HUES6 (cell line): ENCODE measurements at regions not wholly inside any gene's neighbourhood (a gene's known extent, or its start where the extent isn't known, plus 50 kb on each side); places are given as distances from the start of the nearest gene placed in this dataset.

Experiments
- H3K27ac ChIP-seq: 2 replicates; pipeline ENCODE4 v1.7.0; 2013; ENCODE audit warnings: low read depth, mild to moderate bottlenecking, low read length, inconsistent platforms
- H3K27me3 ChIP-seq: 2 replicates; pipeline ENCODE4 v1.6.1; 2013; ENCODE audit warnings: low read length; ENCODE audit not compliant: control insufficient read depth, insufficient read depth
- H3K36me3 ChIP-seq: 2 replicates; pipeline ENCODE4 v1.6.1; 2013; ENCODE audit warnings: low read length; ENCODE audit not compliant: control insufficient read depth, insufficient read depth
- H3K4me1 ChIP-seq: 2 replicates; pipeline ENCODE4 v1.6.1; 2013; ENCODE audit warnings: low read length; ENCODE audit not compliant: control insufficient read depth, insufficient read depth
- H3K4me3 ChIP-seq: 2 replicates; pipeline ENCODE4 v1.5.1; 2013; ENCODE audit warnings: low read depth, low read length
- H3K9ac ChIP-seq: one replicate; pipeline ENCODE4 v1.6.1; 2013; ENCODE audit warnings: mild to moderate bottlenecking, low read length
- H3K9me3 ChIP-seq: 2 replicates; pipeline ENCODE4 v1.6.1; 2013; ENCODE audit warnings: low read depth, low read length; ENCODE audit not compliant: control insufficient read depth, insufficient read depth

DNA sequence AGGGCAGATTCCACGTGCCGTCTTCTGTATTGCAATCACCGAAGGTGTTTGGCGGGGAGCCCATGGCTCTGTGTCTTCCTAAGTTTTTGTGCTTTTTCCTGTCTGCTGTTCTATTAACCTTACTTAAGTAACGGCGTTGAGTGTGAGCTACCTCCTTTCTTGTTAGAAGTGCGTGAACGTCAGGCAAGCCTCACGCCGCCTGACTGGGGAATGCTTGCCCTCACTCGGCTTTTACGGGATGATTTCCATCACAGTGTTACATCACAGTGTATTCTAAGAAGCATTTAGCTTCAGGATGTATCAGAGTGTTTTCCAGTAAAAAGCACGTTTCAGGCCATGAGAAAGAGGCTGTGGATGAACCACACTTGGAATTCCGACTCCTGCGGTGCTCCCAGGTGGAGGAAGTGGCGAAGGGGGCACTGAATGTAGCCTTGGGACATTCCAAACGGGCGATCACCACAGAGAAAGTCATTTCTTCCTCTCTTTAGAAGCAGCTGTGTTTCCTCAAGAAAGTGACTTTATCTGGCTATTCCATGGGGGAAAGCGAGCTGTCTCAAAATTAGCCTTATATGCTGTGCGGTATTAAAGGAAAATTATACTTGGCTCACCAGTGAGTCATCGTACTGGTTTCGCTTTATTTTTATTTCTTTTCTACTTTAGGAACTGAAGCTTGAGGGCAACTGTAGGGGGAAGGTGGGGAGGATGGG is 290.7 kb downstream of the KLF6 start:
- no peak overlapping the region for H3K9ac ChIP-seq
- no peaks in the 10 kb centered on the region for H3K36me3 ChIP-seq
- no peak overlapping the region for H3K4me3 ChIP-seq

DNA sequence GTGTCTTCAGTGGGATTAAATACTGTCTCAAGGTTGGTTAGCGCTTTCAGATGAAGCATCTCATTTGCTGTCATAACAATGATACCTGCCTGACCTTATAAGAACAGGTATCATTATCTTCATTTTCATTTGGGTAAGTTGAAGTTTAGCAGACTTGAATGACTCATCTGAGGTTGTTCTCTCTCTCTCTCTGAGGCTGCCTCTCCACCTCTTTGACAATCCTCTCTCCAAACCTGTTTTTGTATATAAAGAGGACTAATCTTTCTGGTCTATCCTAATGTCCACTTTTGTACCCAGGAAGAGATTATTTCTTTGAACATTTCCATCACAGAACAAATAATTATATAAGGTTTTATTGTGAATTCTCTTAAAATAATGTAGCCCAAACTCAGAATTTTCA is 291.4 kb downstream of the KLF6 start:
- no peaks in the 10 kb centered on the region for H3K9me3 ChIP-seq
- no peak overlapping the region for H3K4me3 ChIP-seq
- H3K36me3 ChIP-seq: no peaks in the 10 kb centered on the region
- peaks cover 28% of the 10 kb centered on the region for H3K4me1 ChIP-seq
- no peaks in the 10 kb centered on the region for H3K27me3 ChIP-seq
- no peak overlapping the region for H3K9ac ChIP-seq
- H3K27ac ChIP-seq: no peak overlapping the region

More for the DNA sequence above, 290.7 kb downstream of the KLF6 start:
- no peaks in the 10 kb centered on the region for H3K27me3 ChIP-seq
- H3K27ac ChIP-seq: no peak overlapping the region
- H3K9me3 ChIP-seq: no peaks in the 10 kb centered on the region
- H3K4me1 ChIP-seq: peaks cover 28% of the 10 kb centered on the region

DNA sequence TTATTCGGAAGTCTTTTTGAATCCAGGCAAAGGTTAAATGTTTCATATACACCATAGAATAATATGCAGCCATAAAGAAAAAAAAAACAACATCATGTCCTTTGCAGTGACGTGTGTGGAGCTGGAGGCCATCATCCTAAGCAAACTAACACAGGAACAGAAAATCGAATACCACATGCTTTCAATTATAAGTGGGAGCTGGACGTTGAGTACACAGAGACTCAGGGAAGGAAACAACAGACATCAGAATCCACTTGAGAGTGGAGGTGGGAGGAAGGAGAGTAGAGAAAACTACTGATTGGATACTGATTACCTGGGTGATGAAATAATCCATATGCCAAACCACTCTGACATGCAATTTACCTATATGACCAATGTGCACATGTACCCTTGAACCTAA is 293.4 kb downstream of the KLF6 start:
- H3K27me3 ChIP-seq: no peaks in the 10 kb centered on the region

DNA sequence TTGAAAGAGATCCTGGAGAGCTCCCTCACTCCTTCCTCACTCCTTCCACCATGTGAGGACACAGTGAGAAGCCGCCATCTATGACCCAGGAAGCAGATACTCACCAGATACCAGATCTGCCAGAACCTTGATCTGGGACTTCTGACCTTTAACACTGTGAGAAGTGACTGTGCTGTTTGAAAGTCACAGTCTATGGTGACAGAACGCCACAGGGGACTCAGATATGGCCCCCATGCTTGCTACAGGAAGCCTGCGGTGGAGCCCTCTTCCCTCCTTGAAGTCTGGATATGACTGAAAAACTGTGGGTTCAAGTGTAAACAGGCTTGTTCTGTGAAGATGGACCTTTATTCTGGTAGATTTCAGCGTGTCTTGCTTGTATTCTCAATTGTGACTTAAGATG is 297.8 kb downstream of the KLF6 start:
- no peak overlapping the region for H3K4me3 ChIP-seq
- no peaks in the 10 kb centered on the region for H3K9me3 ChIP-seq
- H3K36me3 ChIP-seq: no peaks in the 10 kb centered on the region
- no peak overlapping the region for H3K9ac ChIP-seq
- no peak overlapping the region for H3K27ac ChIP-seq
- no peaks in the 10 kb centered on the region for H3K27me3 ChIP-seq
- peaks cover 18% of the 10 kb centered on the region; the same call in 1 of the 2 replicates for H3K4me1 ChIP-seq

More for the DNA sequence above, 293.4 kb downstream of the KLF6 start:
- no peak overlapping the region for H3K9ac ChIP-seq
- H3K27ac ChIP-seq: no peak overlapping the region
- peaks cover 28% of the 10 kb centered on the region for H3K4me1 ChIP-seq
- H3K36me3 ChIP-seq: no peaks in the 10 kb centered on the region
- H3K9me3 ChIP-seq: no peaks in the 10 kb centered on the region
- H3K4me3 ChIP-seq: no peak overlapping the region

DNA sequence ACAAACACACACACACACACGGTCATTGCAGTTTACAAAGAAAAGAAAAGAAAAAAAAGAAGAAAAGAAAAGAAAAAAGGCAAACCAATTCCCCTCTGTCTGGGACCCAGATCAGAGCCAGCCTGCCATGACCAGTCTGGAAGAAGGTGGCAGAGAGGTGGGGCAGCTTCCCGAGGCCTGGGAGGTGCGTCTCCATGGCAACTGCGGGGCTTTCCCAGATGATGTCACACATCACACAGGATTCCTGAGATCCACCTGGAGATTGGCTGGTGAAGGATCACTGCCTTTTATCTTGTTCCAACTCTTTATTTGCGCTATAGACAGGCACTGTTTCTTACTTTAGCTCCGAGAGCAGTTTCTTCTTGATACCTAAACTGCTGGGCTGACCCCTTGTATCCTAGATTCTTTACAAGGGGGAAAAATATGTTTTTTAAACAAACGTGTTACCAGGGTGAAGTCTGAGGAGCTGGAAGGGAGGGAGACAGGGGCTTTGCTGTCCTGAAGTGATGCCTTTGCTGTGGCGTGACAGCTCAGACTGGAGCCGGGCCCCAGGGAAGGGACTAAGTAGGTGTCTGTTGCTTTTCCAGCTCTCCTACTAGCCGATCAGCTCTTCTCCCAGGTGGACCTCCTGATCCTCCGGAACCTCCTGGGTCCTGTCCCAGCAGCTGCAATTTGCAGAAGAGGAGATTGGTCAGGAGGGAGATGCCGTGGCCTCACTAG is 298.5 kb downstream of the KLF6 start:
- Histone ChIP-seq H3K27me3 (no peaks in the 10 kb centered on the region), H3K9ac (no peak overlapping the region), H3K36me3 (no peaks in the 10 kb centered on the region), H3K4me3 (no peak overlapping the region), H3K27ac (no peak overlapping the region), H3K9me3 (no peaks in the 10 kb centered on the region), H3K4me1 (peaks cover 18% of the 10 kb centered on the region; the same call in 1 of the 2 replicates)

DNA sequence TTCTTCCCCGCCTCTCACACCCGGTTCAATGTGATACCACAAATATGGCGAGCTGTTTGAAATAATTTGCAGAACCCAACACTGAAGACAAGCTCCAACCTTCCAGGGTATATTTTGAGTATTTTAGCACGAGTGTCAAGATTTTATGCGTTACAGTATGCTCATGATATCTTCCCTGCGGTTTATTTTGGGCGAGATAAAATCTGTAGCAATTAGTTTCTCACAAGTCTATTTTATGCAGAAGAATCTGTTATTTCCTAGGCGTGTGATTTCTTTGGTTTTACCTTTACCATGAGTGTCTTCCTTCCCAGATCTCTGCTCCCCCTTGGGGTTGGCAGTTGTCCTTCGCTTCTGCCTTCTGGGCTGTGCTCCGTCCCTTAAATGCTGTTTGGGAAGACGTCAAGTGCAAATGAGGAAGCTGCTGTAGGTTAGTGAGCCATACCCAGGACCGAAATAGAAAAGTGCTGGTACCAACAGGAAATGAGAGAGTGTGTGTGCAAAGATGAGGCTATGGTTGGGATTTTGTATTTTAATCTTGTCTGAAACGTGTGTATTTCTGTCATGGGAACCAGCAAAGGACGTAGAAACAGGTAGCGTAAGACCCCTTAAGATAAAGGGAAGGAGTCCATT is 299.8 kb downstream of the KLF6 start:
- Histone ChIP-seq H3K36me3 (no peaks in the 10 kb centered on the region), H3K4me1 (peaks cover 18% of the 10 kb centered on the region; the same call in 1 of the 2 replicates), H3K9me3 (no peaks in the 10 kb centered on the region), H3K4me3 (no peak overlapping the region), H3K27ac (no peak overlapping the region), H3K9ac (no peak overlapping the region), H3K27me3 (no peaks in the 10 kb centered on the region)

DNA sequence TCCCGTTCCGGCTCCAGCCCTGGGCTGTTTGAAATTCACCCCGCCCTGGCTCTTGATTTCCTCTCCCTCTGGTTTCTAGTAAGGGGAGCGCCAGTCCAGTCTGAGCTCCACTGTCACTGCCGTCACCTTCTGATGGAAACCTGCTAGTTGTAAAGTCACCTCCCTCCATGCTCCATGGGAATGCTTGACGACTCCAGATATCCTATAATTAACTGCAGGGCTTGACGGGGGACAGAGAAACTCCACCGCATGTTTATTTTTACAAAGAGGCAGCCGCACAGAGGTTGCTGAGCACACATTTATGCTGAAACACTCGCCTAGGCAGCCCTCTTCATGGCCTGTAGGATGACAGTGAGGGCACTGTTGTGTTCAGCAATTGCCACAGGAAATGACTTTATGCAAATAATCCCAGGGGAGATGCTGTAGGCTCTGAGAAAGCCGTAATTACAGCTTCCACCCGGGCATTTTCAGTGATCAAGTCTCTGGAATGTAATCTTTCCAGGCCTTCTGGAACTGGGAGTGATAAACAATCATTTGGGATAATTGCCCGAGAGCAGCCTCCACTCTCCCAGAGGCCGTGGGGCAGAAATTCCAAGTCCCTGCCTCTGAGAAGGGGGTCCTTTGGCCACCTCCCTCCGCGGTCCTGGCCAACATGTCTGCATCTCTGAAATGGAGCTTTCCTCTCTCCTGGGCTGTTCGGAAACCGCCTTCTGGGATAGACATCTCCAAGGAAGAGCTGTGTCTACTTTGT is 300.5 kb downstream of the KLF6 start:
- Histone ChIP-seq H3K36me3 (no peaks in the 10 kb centered on the region), H3K27me3 (no peaks in the 10 kb centered on the region), H3K27ac (no peak overlapping the region), H3K9ac (no peak overlapping the region), H3K9me3 (no peaks in the 10 kb centered on the region), H3K4me1 (peaks cover 18% of the 10 kb centered on the region; the same call in 1 of the 2 replicates), H3K4me3 (no peak overlapping the region)

DNA sequence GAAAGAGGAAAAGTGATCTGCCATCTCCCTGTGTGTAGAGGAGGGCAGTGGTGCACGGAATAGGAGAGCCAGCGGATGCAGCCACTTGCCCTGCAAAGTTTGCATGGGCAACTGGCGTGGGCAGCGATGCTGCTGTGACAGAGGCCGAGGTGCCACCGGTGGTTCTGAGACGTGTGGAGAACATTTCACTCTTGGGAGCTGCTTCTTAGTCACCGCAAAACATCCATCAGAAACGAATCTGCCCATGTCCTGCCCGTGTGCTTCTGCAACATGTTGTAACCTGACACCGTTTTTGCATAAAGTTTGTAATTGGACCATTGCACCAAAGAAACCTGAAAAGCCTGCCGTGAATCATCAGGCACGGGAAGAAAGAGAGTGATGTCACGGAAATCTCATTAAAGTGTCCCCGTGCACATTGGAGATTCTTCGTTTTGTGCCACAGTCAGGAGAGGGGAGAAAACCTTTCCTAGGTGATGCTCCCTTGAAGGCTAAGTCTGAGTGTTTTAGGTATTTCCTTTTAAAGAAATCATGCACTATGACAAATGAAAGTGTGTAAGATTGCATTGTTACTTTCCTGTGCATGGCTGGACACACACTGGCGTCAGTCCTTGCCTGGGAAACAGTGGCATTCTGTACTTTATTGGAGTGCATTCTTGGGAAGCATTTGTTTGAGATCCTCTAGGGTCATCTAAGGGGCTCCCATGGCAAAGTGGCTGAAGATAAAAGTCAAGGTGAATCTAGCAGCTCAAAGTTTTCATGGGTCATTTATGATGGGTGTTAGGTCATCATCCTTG is 302.6 kb downstream of the KLF6 start:
- no peaks in the 10 kb centered on the region for H3K9me3 ChIP-seq
- H3K27ac ChIP-seq: no peak overlapping the region
- no peak overlapping the region for H3K4me3 ChIP-seq
- H3K4me1 ChIP-seq: peaks cover 18% of the 10 kb centered on the region; the same call in 1 of the 2 replicates
- no peaks in the 10 kb centered on the region for H3K27me3 ChIP-seq
- H3K36me3 ChIP-seq: no peaks in the 10 kb centered on the region
- no peak overlapping the region for H3K9ac ChIP-seq

DNA sequence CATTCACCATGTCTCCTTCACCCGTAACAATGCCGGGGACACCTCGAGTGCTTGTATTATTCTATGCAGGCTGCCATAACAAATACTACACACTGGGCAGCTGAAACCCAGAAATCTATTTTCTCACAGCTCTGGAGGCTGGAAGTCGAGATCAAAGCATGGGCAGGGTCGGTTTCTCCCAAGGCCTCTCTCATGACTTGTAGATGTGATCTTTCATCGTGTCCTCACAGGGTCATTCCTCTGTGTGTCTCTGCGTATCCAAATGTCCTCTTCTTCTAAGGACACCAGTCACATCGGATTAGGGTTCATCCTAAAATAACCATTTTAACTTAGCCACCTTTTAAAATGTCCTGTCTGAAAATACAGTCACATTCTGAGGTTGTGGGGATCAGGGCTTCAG is 303.5 kb downstream of the KLF6 start:
- peaks cover 11% of the 10 kb centered on the region; the same call in 1 of the 2 replicates for H3K4me1 ChIP-seq
- H3K9me3 ChIP-seq: no peaks in the 10 kb centered on the region
- H3K4me3 ChIP-seq: no peak overlapping the region
- no peak overlapping the region for H3K27ac ChIP-seq
- no peaks in the 10 kb centered on the region for H3K27me3 ChIP-seq
- no peak overlapping the region for H3K9ac ChIP-seq
- H3K36me3 ChIP-seq: no peaks in the 10 kb centered on the region

DNA sequence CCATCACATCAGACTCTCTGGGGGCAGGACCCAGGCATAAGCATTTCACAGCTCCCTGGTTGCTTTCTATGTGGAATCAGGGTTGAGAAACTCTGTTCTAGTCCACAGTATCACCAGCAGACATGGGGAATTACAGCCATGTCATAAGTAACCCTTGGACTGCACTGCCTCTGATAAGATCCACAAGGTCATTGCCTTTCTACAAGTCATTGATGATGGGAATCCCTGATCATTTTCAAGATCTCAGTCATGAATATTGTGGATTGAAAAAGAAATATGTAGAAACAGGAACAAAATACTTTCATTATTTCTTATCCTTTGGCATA is 304.1 kb downstream of the KLF6 start:
- H3K4me1 ChIP-seq: peaks cover 9% of the 10 kb centered on the region; the same call in 1 of the 2 replicates
- no peak overlapping the region for H3K9ac ChIP-seq
- H3K27me3 ChIP-seq: no peaks in the 10 kb centered on the region
- no peaks in the 10 kb centered on the region for H3K9me3 ChIP-seq
- H3K4me3 ChIP-seq: no peak overlapping the region
- no peaks in the 10 kb centered on the region for H3K36me3 ChIP-seq
- H3K27ac ChIP-seq: no peak overlapping the region
